A673 (cell line): ENCODE measurements at regions not wholly inside any gene's neighbourhood (a gene's known extent, or its start where the extent isn't known, plus 50 kb on each side); places are given as distances from the start of the nearest gene placed in this dataset.

ENCODE experiments used
- CTCF ChIP-seq: fragments of 300-800, 200-600 bp; sonication (generic); conservative IDR thresholded peaks from 2 replicates; pipeline ENCODE4 v1.5.1; 2017; ENCODE audit warnings: low read depth, mild to moderate bottlenecking, antibody characterized with exemption, low read length, moderate library complexity, mixed read lengths
- EZH2 ChIP-seq: fragments of 200-600 bp; sonication (generic); IDR thresholded peaks from 2 replicates; pipeline ENCODE4 v1.6.1; 2017; ENCODE audit warnings: borderline replicate concordance, low read depth, mild to moderate bottlenecking, mixed read lengths, antibody characterized with exemption, low read length; ENCODE audit not compliant: poor library complexity, severe bottlenecking

GRCh38 chr1:221439008-221439746 lies 302.7 kb downstream of the DUSP10 start:
- no peak for TF ChIP-seq CTCF
- TF ChIP-seq EZH2: no peak
